SK-N-SH treated with all-trans-retinoic acid at 6 μM for 48 hours (cell line): ENCODE measurements at regions not wholly inside any gene's neighbourhood (a gene's known extent, or its start where the extent isn't known, plus 50 kb on each side); places are given as distances from the start of the nearest gene placed in this dataset.

Source experiments
- ARNTL ChIP-seq: fragments of 450-650 bp; formaldehyde crosslinking; IDR thresholded peaks from 2 replicates; pipeline ENCODE4 v1.5.0; 2020; ENCODE audit warnings: low read depth, mild to moderate bottlenecking, moderate library complexity, borderline replicate concordance
- CSDC2 ChIP-seq: fragments of 250-450 bp; sonication (Bioruptor Pico); IDR thresholded peaks from 2 replicates; pipeline ENCODE4 v1.5.0; 2020; ENCODE audit warnings: mild to moderate bottlenecking, moderate library complexity
- ISL1 ChIP-seq: fragments of 250-450 bp; sonication (Bioruptor Pico); IDR thresholded peaks from 2 replicates; pipeline ENCODE4 v2.1.2; 2022; ENCODE audit warnings: mild to moderate bottlenecking, moderate library complexity
- RARB ChIP-seq: fragments of 250-450 bp; sonication (Bioruptor Pico); IDR thresholded peaks from 2 replicates; pipeline ENCODE4 v1.8.0; 2021; ENCODE audit warnings: mild to moderate bottlenecking, moderate library complexity
- TCF4 ChIP-seq: fragments of 250-450 bp; sonication (Bioruptor Pico); IDR thresholded peaks from 2 replicates; pipeline ENCODE4 v1.8.0; 2021; ENCODE audit warnings: mild to moderate bottlenecking, moderate library complexity, borderline replicate concordance
- ZFP3 ChIP-seq: fragments of 250-450 bp; sonication (Bioruptor Pico); IDR thresholded peaks from 2 replicates; pipeline ENCODE4 v1.5.0; 2020; ENCODE audit warnings: mild to moderate bottlenecking, moderate library complexity
- ZFP30 ChIP-seq: fragments of 450-650 bp; formaldehyde crosslinking; IDR thresholded peaks from 2 replicates; pipeline ENCODE4 v1.5.0; 2022; ENCODE audit warnings: mild to moderate bottlenecking, moderate library complexity
- TF ChIP-seq, protein P1 (sequence below): fragments of 250-450 bp; sonication (Bioruptor Pico); IDR thresholded peaks from 2 replicates; pipeline ENCODE4 v1.5.1; 2021; ENCODE audit warnings: mild to moderate bottlenecking, moderate library complexity
- TF ChIP-seq, protein P2 (sequence below): fragments of 250-450 bp; sonication (Bioruptor Pico); IDR thresholded peaks from 2 replicates; pipeline ENCODE4 v1.5.1; 2020; ENCODE audit warnings: low read depth, mild to moderate bottlenecking, moderate library complexity

DNA sequence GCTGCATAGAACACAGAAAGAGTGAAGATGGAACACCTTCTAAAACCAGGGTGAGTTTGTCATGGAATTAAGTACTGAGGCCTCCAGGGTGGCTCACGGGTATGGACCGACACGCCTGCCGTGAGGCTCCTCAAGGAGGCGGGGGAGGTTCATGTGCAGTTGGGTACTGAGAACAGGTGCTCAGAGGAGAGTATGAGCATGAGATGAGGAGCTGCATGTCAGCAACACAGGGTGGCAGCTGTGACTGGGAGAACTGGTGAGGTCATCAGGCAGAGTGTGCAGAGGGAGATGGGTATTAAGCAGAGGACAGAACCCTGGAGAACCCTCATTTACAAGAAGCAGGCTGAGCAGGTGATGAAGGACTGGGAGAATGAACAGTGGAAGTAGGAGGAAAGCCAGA, 63.2 kb upstream of the KLHL29 start:
- TF ChIP-seq RARB (CRISPR knock-in tag), result no peak
- TF ChIP-seq ISL1, result no peak
- no peak for TF ChIP-seq CSDC2 (CRISPR knock-in tag)
- no peak for TF ChIP-seq TCF4 (CRISPR knock-in tag)
- TF ChIP-seq ZFP30 (CRISPR knock-in tag), result no peak
- TF ChIP-seq, protein P1, sequence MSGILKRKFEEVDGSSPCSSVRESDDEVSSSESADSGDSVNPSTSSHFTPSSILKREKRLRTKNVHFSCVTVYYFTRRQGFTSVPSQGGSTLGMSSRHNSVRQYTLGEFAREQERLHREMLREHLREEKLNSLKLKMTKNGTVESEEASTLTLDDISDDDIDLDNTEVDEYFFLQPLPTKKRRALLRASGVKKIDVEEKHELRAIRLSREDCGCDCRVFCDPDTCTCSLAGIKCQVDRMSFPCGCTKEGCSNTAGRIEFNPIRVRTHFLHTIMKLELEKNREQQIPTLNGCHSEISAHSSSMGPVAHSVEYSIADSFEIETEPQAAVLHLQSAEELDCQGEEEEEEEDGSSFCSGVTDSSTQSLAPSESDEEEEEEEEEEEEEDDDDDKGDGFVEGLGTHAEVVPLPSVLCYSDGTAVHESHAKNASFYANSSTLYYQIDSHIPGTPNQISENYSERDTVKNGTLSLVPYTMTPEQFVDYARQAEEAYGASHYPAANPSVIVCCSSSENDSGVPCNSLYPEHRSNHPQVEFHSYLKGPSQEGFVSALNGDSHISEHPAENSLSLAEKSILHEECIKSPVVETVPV (CRISPR knock-in tag), result no peak
- no peak for TF ChIP-seq ZFP3
- no peak for TF ChIP-seq ARNTL (CRISPR knock-in tag)
- TF ChIP-seq, protein P2, sequence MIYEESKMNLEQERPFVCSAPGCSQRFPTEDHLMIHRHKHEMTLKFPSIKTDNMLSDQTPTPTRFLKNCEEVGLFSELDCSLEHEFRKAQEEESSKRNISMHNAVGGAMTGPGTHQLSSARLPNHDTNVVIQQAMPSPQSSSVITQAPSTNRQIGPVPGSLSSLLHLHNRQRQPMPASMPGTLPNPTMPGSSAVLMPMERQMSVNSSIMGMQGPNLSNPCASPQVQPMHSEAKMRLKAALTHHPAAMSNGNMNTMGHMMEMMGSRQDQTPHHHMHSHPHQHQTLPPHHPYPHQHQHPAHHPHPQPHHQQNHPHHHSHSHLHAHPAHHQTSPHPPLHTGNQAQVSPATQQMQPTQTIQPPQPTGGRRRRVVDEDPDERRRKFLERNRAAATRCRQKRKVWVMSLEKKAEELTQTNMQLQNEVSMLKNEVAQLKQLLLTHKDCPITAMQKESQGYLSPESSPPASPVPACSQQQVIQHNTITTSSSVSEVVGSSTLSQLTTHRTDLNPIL (CRISPR knock-in tag), result no peak
